Tibial artery (tissue), 4 donors: ENCODE measurements at regions not wholly inside any gene's neighbourhood (a gene's known extent, or its start where the extent isn't known, plus 50 kb on each side); places are given as distances from the start of the nearest gene placed in this dataset.
A peak's percentile ranks its signal among the peaks of the same experiment; 100 is the strongest.

Experiments used
- DNase-seq, 2 donors: peaks; one replicate each; pipeline ENCODE4 v3.0.0-alpha.2; 2019
- H3K27ac ChIP-seq, 2 donors: fragments of 200-600 bp; sonication (generic) in 1 of 2; 1 replicate in 1 of 2; 2 replicates in 1 of 2; pipeline ENCODE4 v1.5.1; 2018 to 2019; ENCODE audit warnings: mild to moderate bottlenecking in 1 of 2
- H3K27me3 ChIP-seq, 2 donors: fragments of 200-600 bp; sonication (generic) in 1 of 2; one replicate each; pipeline versions ENCODE4 v1.5.1 to v1.6.0; 2016 to 2019
- H3K36me3 ChIP-seq, 3 donors: fragments of 200-600 bp; sonication (generic) in 2 of 3; one replicate each; pipeline ENCODE4 v1.5.1; 2016 to 2019; ENCODE audit warnings: mild to moderate bottlenecking in 2 of 3
- H3K4me1 ChIP-seq, 4 donors: fragments of 200-600 bp; sonication (generic) in 2 of 4; 1 replicate in 3 of 4; 2 replicates in 1 of 4; pipeline ENCODE4 v1.5.1; 2016 to 2019
- H3K4me3 ChIP-seq, 2 donors: fragments of 200-600 bp; sonication (generic) in 1 of 2; 1 replicate in 1 of 2; 2 replicates in 1 of 2; pipeline ENCODE4 v1.5.1; 2018 to 2019; ENCODE audit warnings: mild to moderate bottlenecking in 2 of 2
- H3K9me3 ChIP-seq, 3 donors: fragments of 200-600 bp; sonication (generic) in 1 of 3; one replicate each; pipeline ENCODE4 v1.5.1; 2016 to 2019
- intact Hi-C: fragments of 100-400 bp; cut with DNase I; formaldehyde crosslinking; loops from one replicate; pipeline ENCODE4 v1.15.0; 2023; ENCODE audit warnings: low total_unique reads
- TF ChIP-seq, protein P1 (sequence below), 2 experiments: fragments of 200-600 bp in 1 of 2; fragments of 450-650 bp in 1 of 2; IDR thresholded peaks; one replicate each; pipeline ENCODE4 v1.5.1; 2017 to 2019; ENCODE audit warnings: antibody characterized with exemption in 2 of 2, mild to moderate bottlenecking in 1 of 2, moderate library complexity in 1 of 2

DNA sequence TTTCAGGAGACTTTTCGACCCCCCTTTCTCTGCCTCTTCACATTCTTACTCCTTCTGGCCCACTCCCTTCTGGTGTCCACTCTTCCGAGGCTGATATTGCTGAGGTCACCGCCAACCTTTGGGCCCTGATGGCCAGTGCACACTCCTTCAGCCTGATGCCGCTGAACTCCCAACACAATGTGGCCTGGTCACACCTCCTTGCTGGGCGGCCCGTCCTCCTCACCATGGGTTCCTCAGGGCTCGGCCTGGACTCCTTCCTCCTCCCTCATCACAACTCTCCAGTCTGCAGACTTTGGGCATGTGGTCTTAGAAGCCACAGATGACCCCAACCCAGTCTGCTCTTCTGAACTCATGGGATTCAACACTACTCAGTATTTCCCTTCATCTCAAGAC lies 583.0 kb upstream of the MGMT start:
- peaks cover 0 to 4% (median 0%) of the 10 kb centered on the region in 3 donors for H3K9me3 ChIP-seq
- TF ChIP-seq, protein P1, sequence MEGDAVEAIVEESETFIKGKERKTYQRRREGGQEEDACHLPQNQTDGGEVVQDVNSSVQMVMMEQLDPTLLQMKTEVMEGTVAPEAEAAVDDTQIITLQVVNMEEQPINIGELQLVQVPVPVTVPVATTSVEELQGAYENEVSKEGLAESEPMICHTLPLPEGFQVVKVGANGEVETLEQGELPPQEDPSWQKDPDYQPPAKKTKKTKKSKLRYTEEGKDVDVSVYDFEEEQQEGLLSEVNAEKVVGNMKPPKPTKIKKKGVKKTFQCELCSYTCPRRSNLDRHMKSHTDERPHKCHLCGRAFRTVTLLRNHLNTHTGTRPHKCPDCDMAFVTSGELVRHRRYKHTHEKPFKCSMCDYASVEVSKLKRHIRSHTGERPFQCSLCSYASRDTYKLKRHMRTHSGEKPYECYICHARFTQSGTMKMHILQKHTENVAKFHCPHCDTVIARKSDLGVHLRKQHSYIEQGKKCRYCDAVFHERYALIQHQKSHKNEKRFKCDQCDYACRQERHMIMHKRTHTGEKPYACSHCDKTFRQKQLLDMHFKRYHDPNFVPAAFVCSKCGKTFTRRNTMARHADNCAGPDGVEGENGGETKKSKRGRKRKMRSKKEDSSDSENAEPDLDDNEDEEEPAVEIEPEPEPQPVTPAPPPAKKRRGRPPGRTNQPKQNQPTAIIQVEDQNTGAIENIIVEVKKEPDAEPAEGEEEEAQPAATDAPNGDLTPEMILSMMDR (IDR thresholded peaks at IDR 0.05) = no peak
- no peak overlapping the region for H3K27ac ChIP-seq
- H3K27me3 ChIP-seq = peaks cover 0 to 2% of the 10 kb centered on the region in 2 donors
- H3K4me3 ChIP-seq = no peak overlapping the region
- H3K4me1 ChIP-seq = no peaks in the 10 kb centered on the region
- no peaks in the 10 kb centered on the region for H3K36me3 ChIP-seq
- DNase-seq = no peak
- intact Hi-C loops = no loop called here

DNA sequence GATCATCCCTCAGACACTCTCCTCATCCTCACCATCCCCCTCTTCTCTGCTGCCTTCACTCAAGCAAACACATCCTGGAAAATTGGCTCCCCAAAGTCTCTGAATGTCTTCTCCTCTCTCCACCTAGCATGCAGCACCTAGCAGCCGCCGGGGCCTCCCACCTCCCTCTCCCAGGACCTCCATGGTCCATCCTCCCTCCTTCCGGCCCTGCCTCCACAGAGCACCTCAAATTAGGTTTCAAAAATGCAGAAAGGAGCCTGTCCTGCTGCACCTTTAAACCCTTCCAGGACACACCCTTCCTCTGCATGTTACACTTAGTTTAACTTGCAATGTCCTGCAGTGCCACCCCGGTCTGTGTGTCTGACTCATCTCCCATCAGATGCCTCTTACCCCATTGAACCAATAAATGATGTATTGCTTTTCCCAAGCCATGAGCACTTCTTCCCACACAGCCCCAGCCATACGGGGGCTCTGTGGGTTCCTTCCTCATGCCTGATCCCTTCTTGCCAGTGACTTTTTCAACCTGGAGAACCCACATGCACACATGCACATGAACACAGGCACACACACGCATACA lies 582.5 kb upstream of the MGMT start:
- no peaks in the 10 kb centered on the region for H3K4me1 ChIP-seq
- intact Hi-C loops = no loop called here
- no peak for DNase-seq
- peaks cover 0 to 6% (median 0%) of the 10 kb centered on the region in 3 donors for H3K9me3 ChIP-seq
- peaks cover 0 to 2% of the 10 kb centered on the region in 2 donors for H3K27me3 ChIP-seq
- no peaks in the 10 kb centered on the region for H3K36me3 ChIP-seq
- TF ChIP-seq, protein P1 (IDR thresholded peaks at IDR 0.05) = no peak
- no peak overlapping the region for H3K27ac ChIP-seq
- no peak overlapping the region for H3K4me3 ChIP-seq

GRCh38 chr10:128885573-128886555 lies 581.2 kb upstream of the MGMT start:
- DNase-seq = peak in 1 of 2 donors; percentile 48
- Histone ChIP-seq H3K9me3 (peaks cover 0 to 6% (median 0%) of the 10 kb centered on the region in 3 donors), H3K36me3 (no peaks in the 10 kb centered on the region), H3K27ac (no peak overlapping the region), H3K27me3 (peaks cover 0 to 2% of the 10 kb centered on the region in 2 donors), H3K4me3 (no peak overlapping the region), H3K4me1 (no peaks in the 10 kb centered on the region)
- intact Hi-C loops = no loop called here
- TF ChIP-seq, protein P1 (IDR thresholded peaks at IDR 0.05) = no peak

DNA sequence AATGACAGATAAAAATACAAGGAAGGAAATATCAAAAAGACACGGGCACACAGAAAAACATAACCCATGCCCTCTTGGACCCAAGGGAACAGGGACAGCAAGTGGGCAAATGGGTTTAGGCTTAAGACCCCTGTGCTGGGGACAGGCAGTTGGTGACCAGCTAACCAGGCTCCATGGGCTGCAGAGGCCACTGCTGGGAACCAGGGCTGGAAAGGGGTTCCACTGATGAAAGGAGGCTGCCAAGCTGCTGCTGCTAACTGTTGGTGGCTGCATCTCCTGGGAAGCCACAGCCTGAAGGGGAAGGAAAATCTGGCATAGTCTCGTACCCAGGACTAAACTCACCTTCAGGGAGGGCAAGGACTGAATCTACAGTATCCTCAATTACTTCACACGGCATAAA lies 579.2 kb upstream of the MGMT start:
- Histone ChIP-seq H3K4me3 (no peak overlapping the region), H3K27ac (no peak overlapping the region), H3K4me1 (no peaks in the 10 kb centered on the region), H3K9me3 (peaks cover 0 to 6% (median 0%) of the 10 kb centered on the region in 3 donors), H3K36me3 (no peaks in the 10 kb centered on the region), H3K27me3 (no peaks in the 10 kb centered on the region)
- intact Hi-C loops = no loop called here
- DNase-seq = peak in 1 of 2 donors; percentile 24
- TF ChIP-seq, protein P1 (IDR thresholded peaks at IDR 0.05) = no peak

- Histone ChIP-seq H3K36me3 (no peaks in the 10 kb centered on the region), H3K27ac (no peak overlapping the region), H3K9me3 (peaks cover 0 to 6% (median 0%) of the 10 kb centered on the region in 3 donors), H3K4me3 (no peak overlapping the region), H3K4me1 (no peaks in the 10 kb centered on the region), H3K27me3 (no peaks in the 10 kb centered on the region)
- intact Hi-C loops = no loop called here
- DNase-seq = no peak
- TF ChIP-seq, protein P1 (IDR thresholded peaks at IDR 0.05) = no peak
These were observed 575.0 kb upstream of the MGMT start for GRCh38 chr10:128892005-128892404.
